Progenitor cell of endocrine pancreas (in vitro differentiated cells): ENCODE measurements at regions not wholly inside any gene's neighbourhood (a gene's known extent, or its start where the extent isn't known, plus 50 kb on each side); places are given as distances from the start of the nearest gene placed in this dataset.
"Not testable (repeated sequence)": the region's sequence is repeated elsewhere in the genome, so short reads cannot be mapped to it uniquely, and the experiment has no call there.

Source experiments
- DNase-seq: peaks from one replicate; pipeline ENCODE4 v3.0.0; 2021; ENCODE audit warnings: low spot score; ENCODE audit not compliant: unreplicated experiment
- H3K27ac Mint-ChIP-seq: 2 replicates; pipeline ENCODE4 v1.8.0; 2021; ENCODE audit warnings: mild to moderate bottlenecking, moderate library complexity, mixed read lengths
- H3K27me3 Mint-ChIP-seq: 2 replicates; pipeline ENCODE4 v1.8.0; 2021; ENCODE audit warnings: mixed read lengths
- H3K36me3 Mint-ChIP-seq: 2 replicates; pipeline ENCODE4 v1.8.0; 2022; ENCODE audit warnings: mixed read lengths; ENCODE audit not compliant: insufficient read depth
- H3K4me1 Mint-ChIP-seq: 2 replicates; pipeline ENCODE4 v1.8.0; 2021; ENCODE audit warnings: low read depth, mixed read lengths
- H3K4me3 Mint-ChIP-seq: 2 replicates; pipeline ENCODE4 v1.8.0; 2021; ENCODE audit warnings: low read depth, mild to moderate bottlenecking, moderate library complexity, mixed read lengths
- H3K9me3 Mint-ChIP-seq: 2 replicates; pipeline ENCODE4 v1.8.0; 2021; ENCODE audit warnings: low read depth, mixed read lengths
- TF ChIP-seq, protein P1 (sequence below): fragments of 200-600 bp; sonication (generic); IDR thresholded peaks from one replicate; pipeline ENCODE4 v1.5.0; 2021; ENCODE audit warnings: antibody characterized with exemption, mild to moderate bottlenecking; ENCODE audit not compliant: unreplicated experiment

DNA sequence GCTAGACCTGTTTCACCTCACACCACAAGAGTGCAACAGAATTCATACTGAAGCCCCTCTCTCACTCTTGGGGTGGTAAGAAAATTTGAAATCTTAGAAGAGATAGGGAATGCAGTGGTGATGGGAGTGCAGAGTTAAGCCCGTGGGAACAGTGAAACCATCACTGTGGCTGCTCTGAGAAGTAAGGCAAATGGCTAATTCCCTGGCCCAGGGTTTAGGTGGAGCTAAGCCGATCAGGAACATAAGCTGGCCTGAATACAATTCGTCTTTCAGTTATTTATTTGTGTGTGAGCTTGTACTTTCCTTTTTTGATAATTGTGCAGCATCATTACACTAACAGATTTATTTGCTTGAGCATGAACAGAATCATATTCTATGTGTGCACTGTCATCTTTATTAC is 1070.6 kb downstream of the STPG2 start:
- Mint-ChIP-seq H3K27ac (no peak overlapping the region), H3K4me3 (no peak overlapping the region), H3K36me3 (no peaks in the 10 kb centered on the region), H3K27me3 (no peaks in the 10 kb centered on the region), H3K4me1 (no peaks in the 10 kb centered on the region), H3K9me3 (no peaks in the 10 kb centered on the region)
- TF ChIP-seq, protein P1, sequence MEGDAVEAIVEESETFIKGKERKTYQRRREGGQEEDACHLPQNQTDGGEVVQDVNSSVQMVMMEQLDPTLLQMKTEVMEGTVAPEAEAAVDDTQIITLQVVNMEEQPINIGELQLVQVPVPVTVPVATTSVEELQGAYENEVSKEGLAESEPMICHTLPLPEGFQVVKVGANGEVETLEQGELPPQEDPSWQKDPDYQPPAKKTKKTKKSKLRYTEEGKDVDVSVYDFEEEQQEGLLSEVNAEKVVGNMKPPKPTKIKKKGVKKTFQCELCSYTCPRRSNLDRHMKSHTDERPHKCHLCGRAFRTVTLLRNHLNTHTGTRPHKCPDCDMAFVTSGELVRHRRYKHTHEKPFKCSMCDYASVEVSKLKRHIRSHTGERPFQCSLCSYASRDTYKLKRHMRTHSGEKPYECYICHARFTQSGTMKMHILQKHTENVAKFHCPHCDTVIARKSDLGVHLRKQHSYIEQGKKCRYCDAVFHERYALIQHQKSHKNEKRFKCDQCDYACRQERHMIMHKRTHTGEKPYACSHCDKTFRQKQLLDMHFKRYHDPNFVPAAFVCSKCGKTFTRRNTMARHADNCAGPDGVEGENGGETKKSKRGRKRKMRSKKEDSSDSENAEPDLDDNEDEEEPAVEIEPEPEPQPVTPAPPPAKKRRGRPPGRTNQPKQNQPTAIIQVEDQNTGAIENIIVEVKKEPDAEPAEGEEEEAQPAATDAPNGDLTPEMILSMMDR = no peak
- no peak for DNase-seq

DNA sequence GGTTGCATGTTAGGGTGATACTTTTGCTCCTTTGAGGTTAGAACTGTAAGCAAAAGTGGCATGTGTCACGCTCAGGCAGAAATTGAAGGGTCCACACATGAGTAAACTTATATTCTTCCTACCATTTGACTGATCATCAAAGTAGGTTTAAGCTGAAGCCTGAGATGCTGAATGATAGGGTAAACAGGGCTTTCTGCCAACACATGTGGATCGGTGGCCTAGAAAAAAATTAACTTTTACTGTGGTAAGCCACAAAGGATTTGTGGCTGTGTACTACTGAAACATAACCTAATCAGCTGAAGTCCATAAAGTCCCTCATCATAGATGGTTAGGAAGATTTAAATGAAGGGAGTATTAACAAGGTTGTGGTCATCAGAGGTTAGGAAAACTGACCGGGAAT is 1070.1 kb downstream of the STPG2 start:
- TF ChIP-seq, protein P1 = no peak
- H3K27ac Mint-ChIP-seq = no peak overlapping the region
- H3K36me3 Mint-ChIP-seq = no peaks in the 10 kb centered on the region
- no peaks in the 10 kb centered on the region for H3K9me3 Mint-ChIP-seq
- no peak for DNase-seq
- no peaks in the 10 kb centered on the region for H3K4me1 Mint-ChIP-seq
- no peak overlapping the region for H3K4me3 Mint-ChIP-seq
- H3K27me3 Mint-ChIP-seq = no peaks in the 10 kb centered on the region

DNA sequence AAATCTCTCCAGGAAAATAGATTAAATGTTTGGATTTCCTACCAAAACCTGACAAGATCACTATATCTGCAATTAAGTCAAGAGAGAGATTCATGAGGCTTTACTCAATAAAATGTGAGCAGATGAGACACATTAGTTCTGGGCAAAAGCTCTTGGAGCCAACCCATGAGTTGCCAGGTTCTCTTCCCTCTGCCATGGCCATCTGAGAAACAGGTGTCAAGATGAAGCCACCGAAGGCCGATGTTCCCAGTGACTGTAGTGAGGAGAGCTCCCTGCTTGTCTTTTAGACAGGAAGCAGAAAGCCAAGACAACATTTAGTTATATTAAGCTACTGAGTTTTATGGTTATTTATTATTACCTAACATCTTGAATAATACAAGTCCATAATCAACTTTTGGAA is 1068.7 kb downstream of the STPG2 start:
- DNase-seq = no peak
- Mint-ChIP-seq H3K4me1 (no peaks in the 10 kb centered on the region), H3K36me3 (no peaks in the 10 kb centered on the region), H3K9me3 (no peaks in the 10 kb centered on the region), H3K27me3 (no peaks in the 10 kb centered on the region), H3K4me3 (no peak overlapping the region), H3K27ac (no peak overlapping the region)
- TF ChIP-seq, protein P1 = no peak

DNA sequence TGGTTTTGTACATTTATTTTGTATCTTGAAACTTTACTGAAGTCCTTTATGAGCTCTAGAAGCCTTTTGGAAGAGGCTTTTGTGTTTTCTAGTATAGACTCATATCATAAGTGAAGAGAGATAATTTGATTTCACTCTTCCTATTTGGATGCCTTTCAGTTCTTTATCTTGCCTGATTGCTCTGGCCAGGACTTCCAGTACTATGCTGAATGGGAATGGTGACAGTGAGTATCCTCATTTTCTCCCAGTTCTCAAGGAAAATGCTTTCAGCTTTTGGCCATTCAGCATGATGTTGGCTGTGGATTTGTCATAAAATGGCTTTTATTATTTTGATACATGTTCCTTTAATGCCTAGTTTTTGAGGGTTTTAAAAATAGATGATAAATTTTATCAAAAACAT is 1061.3 kb downstream of the STPG2 start:
- Mint-ChIP-seq H3K4me3 (no peak overlapping the region), H3K27ac (no peak overlapping the region), H3K27me3 (no peaks in the 10 kb centered on the region), H3K9me3 (no peaks in the 10 kb centered on the region), H3K36me3 (no peaks in the 10 kb centered on the region), H3K4me1 (no peaks in the 10 kb centered on the region)
- TF ChIP-seq, protein P1 = no peak
- DNase-seq = no peak

DNA sequence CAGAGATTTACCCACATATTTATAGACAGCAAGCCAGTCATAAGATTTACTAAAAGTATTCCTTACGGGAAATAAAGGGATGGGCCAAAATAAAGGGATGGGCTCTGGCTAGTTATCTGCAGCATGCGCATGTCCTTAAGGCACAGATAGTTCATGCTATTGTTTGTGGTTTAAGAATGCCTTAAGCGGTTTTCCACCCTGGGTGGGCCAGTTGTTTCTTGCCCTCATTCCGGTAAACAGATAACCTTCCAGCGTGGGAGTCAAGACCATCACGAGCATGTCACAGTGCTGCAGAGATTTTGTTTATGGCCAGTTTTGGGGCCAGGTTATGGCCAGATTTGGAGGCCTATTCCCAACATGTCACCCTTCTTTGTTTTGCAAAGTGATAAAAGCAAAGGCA is 1046.2 kb downstream of the STPG2 start:
- not testable (repeated sequence) for DNase-seq, H3K27ac Mint-ChIP-seq, H3K4me1 Mint-ChIP-seq, H3K4me3 Mint-ChIP-seq, H3K27me3 Mint-ChIP-seq, H3K36me3 Mint-ChIP-seq, H3K9me3 Mint-ChIP-seq

DNA sequence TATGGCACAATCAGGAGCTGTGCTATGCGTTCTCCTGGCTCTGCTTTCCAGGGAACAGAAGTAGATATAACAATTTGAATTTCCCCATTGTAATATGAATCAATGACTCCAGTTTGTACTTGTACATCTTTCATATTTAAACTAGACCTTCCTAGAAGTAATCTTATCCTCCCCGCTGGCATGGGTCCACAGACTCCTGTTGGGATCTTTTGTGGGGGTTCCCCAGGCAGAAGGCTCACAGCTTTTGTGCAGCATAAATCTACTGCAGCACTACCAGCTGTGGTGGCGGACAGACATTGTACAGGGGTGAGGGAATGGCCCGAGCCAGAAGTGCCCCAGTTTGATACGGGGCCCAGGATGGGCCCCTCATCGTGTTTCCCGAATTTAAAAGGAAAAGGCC is 1042.1 kb downstream of the STPG2 start:
- H3K27ac Mint-ChIP-seq, H3K36me3 Mint-ChIP-seq: not testable (repeated sequence)

More for the DNA sequence above, 1042.1 kb downstream of the STPG2 start:
- not testable (repeated sequence) for H3K9me3 Mint-ChIP-seq, H3K4me1 Mint-ChIP-seq, DNase-seq, H3K4me3 Mint-ChIP-seq, H3K27me3 Mint-ChIP-seq
